PC-3 (cell line): ENCODE measurements at regions not wholly inside any gene's neighbourhood (a gene's known extent, or its start where the extent isn't known, plus 50 kb on each side); places are given as distances from the start of the nearest gene placed in this dataset.

ENCODE experiments used
- CTCF ChIP-seq: fragments of 300-600 bp; sonication (generic); conservative IDR thresholded peaks from 2 replicates; pipeline ENCODE4 v1.5.1; 2017; ENCODE audit warnings: antibody characterized with exemption, low read depth, mild to moderate bottlenecking, low read length
- EZH2 ChIP-seq: fragments of 300-600 bp; sonication (generic); IDR thresholded peaks from one replicate; pipeline ENCODE4 v1.6.1; 2017; ENCODE audit warnings: antibody characterized with exemption, mild to moderate bottlenecking, low read length; ENCODE audit not compliant: unreplicated experiment
- EZH2phosphoT487 ChIP-seq: fragments of 300-600 bp; sonication (generic); IDR thresholded peaks from 2 replicates; pipeline ENCODE4 v1.6.1; 2018; ENCODE audit warnings: mild to moderate bottlenecking, antibody characterized with exemption, low read length, borderline replicate concordance

GRCh38 chr7:56483861-56484550 lies 367.8 kb upstream of the NUPR2 start:
- TF ChIP-seq CTCF = no peak
- TF ChIP-seq EZH2 = no peak
- TF ChIP-seq EZH2phosphoT487 = no peak
